Endothelial cell of umbilical vein (primary cell): ENCODE measurements at regions not wholly inside any gene's neighbourhood (a gene's known extent, or its start where the extent isn't known, plus 50 kb on each side); places are given as distances from the start of the nearest gene placed in this dataset.

Source experiments
- BruUV-seq: library from RNA; stranded (reverse); fragments of 400-500 nt; replicated peaks from 2 replicates; lab custom pipeline; 2021; lab: Mats Ljungman, UMichigan
- CTCF ChIA-PET: fragments of 300-600, 350-600 bp; sonication (Branson Sonifier 250); formaldehyde crosslinking; loops from one replicate; lab custom pipeline; 2021; ENCODE audit warnings: antibody characterized with exemption, inconsistent platforms; lab: Charles Lee
- POLR2A ChIA-PET: fragments of 300-600, 350-600 bp; sonication (Branson Sonifier 250); formaldehyde crosslinking; loops from one replicate; lab custom pipeline; 2021; ENCODE audit warnings: antibody characterized with exemption, inconsistent platforms; lab: Charles Lee
- DNase-seq: peaks from one replicate; pipeline ENCODE4 v3.0.0-alpha.2; 2011; ENCODE audit warnings: low read depth, low spot score
- FAIRE-seq: peaks from 2 replicates; lab custom pipeline; 2011; peaks lifted over from hg19 to GRCh38; lab: Jason Lieb, UNC
- H2AFZ ChIP-seq: 2 replicates; pipeline ENCODE4 v1.6.0; 2012; ENCODE audit warnings: low read depth, low read length, control low read depth, inconsistent platforms
- H3K27ac ChIP-seq: 2 replicates; pipeline ENCODE4 v1.5.1; 2011; ENCODE audit warnings: low read depth, mild to moderate bottlenecking, control low read depth, low read length, moderate library complexity; ENCODE audit not compliant: insufficient read depth
- H3K27me3 ChIP-seq, 2 experiments: 2 replicates each; pipeline versions ENCODE4 v1.6.0 to v1.6.1; 2011; ENCODE audit warnings: low read length in 2 of 2, mixed read lengths in 1 of 2; ENCODE audit not compliant: control insufficient read depth in 2 of 2, insufficient read depth in 2 of 2
- H3K36me3 ChIP-seq, 2 experiments: 2 replicates in 1 of 2; 3 replicates in 1 of 2; pipeline ENCODE4 v1.5.1; 2011; ENCODE audit warnings: low read length in 2 of 2, mild to moderate bottlenecking in 1 of 2, moderate library complexity in 1 of 2; ENCODE audit not compliant: control insufficient read depth in 2 of 2, insufficient read depth in 2 of 2; ENCODE audit errors: extremely low read depth in 1 of 2
- H3K4me1 ChIP-seq: 3 replicates; pipeline ENCODE4 v1.5.1; 2011; ENCODE audit warnings: mild to moderate bottlenecking, low read length; ENCODE audit not compliant: control insufficient read depth, insufficient read depth; ENCODE audit errors: extremely low read depth
- H3K4me2 ChIP-seq: 2 replicates; pipeline ENCODE4 v1.6.1; 2011; ENCODE audit warnings: low read length, control low read depth, mixed read lengths; ENCODE audit not compliant: insufficient read depth
- H3K4me3 ChIP-seq, 3 experiments: fragments of 200-600 bp in 1 of 3; sonication (generic), shearing (Covaris generic) in 1 of 3; replicated peaks in 1 of 3; 2 replicates each; pipeline ENCODE4 v1.5.1; 2011 to 2016; ENCODE audit warnings: control low read depth in 3 of 3, low read length in 3 of 3, mild to moderate bottlenecking in 2 of 3, inconsistent platforms in 1 of 3, low read depth in 1 of 3, moderate library complexity in 1 of 3; ENCODE audit not compliant: insufficient read depth in 1 of 3
- H3K79me2 ChIP-seq: 2 replicates; pipeline ENCODE4 v1.6.0; 2012; ENCODE audit warnings: low read length, inconsistent platforms; ENCODE audit not compliant: control insufficient read depth, insufficient read depth
- H3K9ac ChIP-seq: replicated peaks from 2 replicates; pipeline ENCODE3; 2011; ENCODE audit warnings: low read length, control low read depth; ENCODE audit not compliant: insufficient read depth; ENCODE audit errors: extremely low read depth
- H3K9me1 ChIP-seq: replicated peaks from 3 replicates; pipeline ENCODE4 v1.6.0; 2011; ENCODE audit warnings: mild to moderate bottlenecking, low read length; ENCODE audit not compliant: control insufficient read depth, insufficient read depth; ENCODE audit errors: extremely low read depth
- H3K9me3 ChIP-seq: replicated peaks from 2 replicates; pipeline ENCODE4 v1.5.1; 2012; ENCODE audit warnings: low read length, inconsistent platforms; ENCODE audit not compliant: control insufficient read depth, insufficient read depth
- H4K20me1 ChIP-seq: replicated peaks from 2 replicates; pipeline ENCODE3; 2011; ENCODE audit warnings: mild to moderate bottlenecking, low read length; ENCODE audit not compliant: control insufficient read depth, insufficient read depth; ENCODE audit errors: extremely low read depth
- EZH2 ChIP-seq: IDR thresholded peaks from 2 replicates; pipeline ENCODE4 v1.6.1; 2012; ENCODE audit warnings: borderline replicate concordance, low read depth, mild to moderate bottlenecking, moderate library complexity, low read length, inconsistent platforms; ENCODE audit not compliant: severe bottlenecking
- FOS ChIP-seq: IDR thresholded peaks from 2 replicates; pipeline ENCODE4 v1.6.1; 2011; ENCODE audit warnings: mild to moderate bottlenecking, low read length, moderate library complexity, borderline replicate concordance; ENCODE audit not compliant: insufficient read depth
- GATA2 ChIP-seq: IDR thresholded peaks from 2 replicates; pipeline ENCODE4 v1.7.0; 2011; ENCODE audit warnings: low read depth, mild to moderate bottlenecking, moderate library complexity, mixed read lengths, low read length; ENCODE audit not compliant: insufficient read length, insufficient read depth
- JUN ChIP-seq: IDR thresholded peaks from 2 replicates; pipeline ENCODE4 v1.6.1; 2011; ENCODE audit warnings: borderline replicate concordance, low read depth; ENCODE audit not compliant: insufficient read length, insufficient read depth
- MAX ChIP-seq: IDR thresholded peaks from 2 replicates; pipeline ENCODE4 v1.6.1; 2011; ENCODE audit not compliant: insufficient read depth, insufficient read length
- MYC ChIP-seq: IDR thresholded peaks from one replicate; pipeline ENCODE4 v1.6.1; 2011; ENCODE audit warnings: mild to moderate bottlenecking, low read depth, low read length
- POLR2A ChIP-seq: IDR thresholded peaks from 2 replicates; pipeline ENCODE4 v1.6.1; 2012; ENCODE audit warnings: low read depth, mild to moderate bottlenecking, control low read depth, low read length
- POLR2AphosphoS5 ChIP-seq: IDR thresholded peaks from 2 replicates; pipeline ENCODE4 v1.6.1; 2012; ENCODE audit warnings: low read depth, mild to moderate bottlenecking, control low read depth, low read length, moderate library complexity; ENCODE audit not compliant: insufficient read depth
- dilution Hi-C: fragments of 300-500 bp; cut with MboI; formaldehyde crosslinking; loops from one replicate; pipeline ENCODE4 v1.15.0; 2019; ENCODE audit warnings: low sequenced_read_pairs; ENCODE audit not compliant: extremely low pct_ligation_motif_present
- intact Hi-C: fragments of 100-400 bp; cut with micrococcal nuclease; formaldehyde crosslinking; loops from one replicate; pipeline ENCODE4 v1.10.0; 2022
- TF ChIP-seq, protein P1 (sequence below), 2 donors: IDR thresholded peaks; 1 replicate in 1 of 2; 2 replicates in 1 of 2; pipeline ENCODE4 v1.5.1; 2011; ENCODE audit warnings: low read length in 2 of 2, mild to moderate bottlenecking in 2 of 2, moderate library complexity in 2 of 2, control low read depth in 1 of 2, inconsistent platforms in 1 of 2, low read depth in 1 of 2; ENCODE audit not compliant: insufficient read depth in 1 of 2; ENCODE audit errors: extremely low read depth in 1 of 2

- Histone ChIP-seq H3K27me3 (no peaks in the 10 kb centered on the region), H2AFZ (no peak overlapping the region), H3K9ac (no peak overlapping the region), H3K9me1 (no peaks in the 10 kb centered on the region), H3K4me1 (no peaks in the 10 kb centered on the region), H3K27ac (no peak overlapping the region), H3K36me3 (no peaks in the 10 kb centered on the region), H3K4me3 (no peak overlapping the region), H3K9me3 (no peaks in the 10 kb centered on the region), H3K79me2 (no peaks in the 10 kb centered on the region), H4K20me1 (no peaks in the 10 kb centered on the region), H3K4me2 (no peak overlapping the region)
- DNase-seq (no peak), FAIRE-seq (no peak)
- POLR2A ChIA-PET, result no interaction called here
- TF ChIP-seq MYC (no peak), EZH2 (no peak), POLR2A (no peak), JUN (no peak), GATA2 (no peak), FOS (no peak), POLR2AphosphoS5 (no peak), MAX (no peak)
- TF ChIP-seq, protein P1, sequence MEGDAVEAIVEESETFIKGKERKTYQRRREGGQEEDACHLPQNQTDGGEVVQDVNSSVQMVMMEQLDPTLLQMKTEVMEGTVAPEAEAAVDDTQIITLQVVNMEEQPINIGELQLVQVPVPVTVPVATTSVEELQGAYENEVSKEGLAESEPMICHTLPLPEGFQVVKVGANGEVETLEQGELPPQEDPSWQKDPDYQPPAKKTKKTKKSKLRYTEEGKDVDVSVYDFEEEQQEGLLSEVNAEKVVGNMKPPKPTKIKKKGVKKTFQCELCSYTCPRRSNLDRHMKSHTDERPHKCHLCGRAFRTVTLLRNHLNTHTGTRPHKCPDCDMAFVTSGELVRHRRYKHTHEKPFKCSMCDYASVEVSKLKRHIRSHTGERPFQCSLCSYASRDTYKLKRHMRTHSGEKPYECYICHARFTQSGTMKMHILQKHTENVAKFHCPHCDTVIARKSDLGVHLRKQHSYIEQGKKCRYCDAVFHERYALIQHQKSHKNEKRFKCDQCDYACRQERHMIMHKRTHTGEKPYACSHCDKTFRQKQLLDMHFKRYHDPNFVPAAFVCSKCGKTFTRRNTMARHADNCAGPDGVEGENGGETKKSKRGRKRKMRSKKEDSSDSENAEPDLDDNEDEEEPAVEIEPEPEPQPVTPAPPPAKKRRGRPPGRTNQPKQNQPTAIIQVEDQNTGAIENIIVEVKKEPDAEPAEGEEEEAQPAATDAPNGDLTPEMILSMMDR (IDR thresholded peaks at IDR 0.05; ENCODE audit: extremely low read depth in 1 of 2, insufficient read depth in 1 of 2, low read depth in 1 of 2, low read length in 2 of 2), result no peak
- BruUV-seq, result no TSS peak
- intact Hi-C loops, result no loop called here
- dilution Hi-C loops, result no loop called here
- CTCF ChIA-PET, result interaction anchor here (0.8 kb wide), 1 partner anchor 31 kb away, joined by 3 read pairs; no protein-coding TSS in a partner anchor
Measured at GRCh38 chr17:34511931-34512330, 67.5 kb upstream of the TMEM132E start.
